SJSA1 (cell line): ENCODE measurements at regions not wholly inside any gene's neighbourhood (a gene's known extent, or its start where the extent isn't known, plus 50 kb on each side); places are given as distances from the start of the nearest gene placed in this dataset.
"Not testable (repeated sequence)": the region's sequence is repeated elsewhere in the genome, so short reads cannot be mapped to it uniquely, and the experiment has no call there.

ENCODE experiments used
- DNase-seq, 2 experiments: peaks; one replicate each; pipeline ENCODE4 v3.0.0-alpha.2; 2015 to 2020; ENCODE audit warnings: low spot score in 2 of 2, low read depth in 1 of 2
- H3K27ac ChIP-seq: fragments of 250-450 bp; sonication (Bioruptor Pico); 2 replicates; pipeline ENCODE4 v1.5.1; 2020; ENCODE audit warnings: mild to moderate bottlenecking, moderate library complexity
- H3K27me3 ChIP-seq: fragments of 250-450 bp; sonication (Bioruptor Pico); replicated peaks from 2 replicates; pipeline ENCODE4 v1.5.1; 2020; ENCODE audit warnings: mild to moderate bottlenecking, moderate library complexity
- H3K36me3 ChIP-seq: fragments of 250-450 bp; sonication (Bioruptor Pico); 2 replicates; pipeline ENCODE4 v1.5.1; 2020; ENCODE audit warnings: mild to moderate bottlenecking
- H3K4me1 ChIP-seq: fragments of 250-450 bp; sonication (Bioruptor Pico); replicated peaks from 2 replicates; pipeline ENCODE4 v1.6.1; 2021; ENCODE audit warnings: mild to moderate bottlenecking
- H3K4me3 ChIP-seq: fragments of 250-450 bp; sonication (Bioruptor Pico); 2 replicates; pipeline ENCODE4 v1.5.1; 2020; ENCODE audit warnings: mild to moderate bottlenecking
- H3K9me3 ChIP-seq: fragments of 250-450 bp; sonication (Bioruptor Pico); replicated peaks from 2 replicates; pipeline ENCODE4 v1.5.1; 2020; ENCODE audit warnings: mild to moderate bottlenecking

DNA sequence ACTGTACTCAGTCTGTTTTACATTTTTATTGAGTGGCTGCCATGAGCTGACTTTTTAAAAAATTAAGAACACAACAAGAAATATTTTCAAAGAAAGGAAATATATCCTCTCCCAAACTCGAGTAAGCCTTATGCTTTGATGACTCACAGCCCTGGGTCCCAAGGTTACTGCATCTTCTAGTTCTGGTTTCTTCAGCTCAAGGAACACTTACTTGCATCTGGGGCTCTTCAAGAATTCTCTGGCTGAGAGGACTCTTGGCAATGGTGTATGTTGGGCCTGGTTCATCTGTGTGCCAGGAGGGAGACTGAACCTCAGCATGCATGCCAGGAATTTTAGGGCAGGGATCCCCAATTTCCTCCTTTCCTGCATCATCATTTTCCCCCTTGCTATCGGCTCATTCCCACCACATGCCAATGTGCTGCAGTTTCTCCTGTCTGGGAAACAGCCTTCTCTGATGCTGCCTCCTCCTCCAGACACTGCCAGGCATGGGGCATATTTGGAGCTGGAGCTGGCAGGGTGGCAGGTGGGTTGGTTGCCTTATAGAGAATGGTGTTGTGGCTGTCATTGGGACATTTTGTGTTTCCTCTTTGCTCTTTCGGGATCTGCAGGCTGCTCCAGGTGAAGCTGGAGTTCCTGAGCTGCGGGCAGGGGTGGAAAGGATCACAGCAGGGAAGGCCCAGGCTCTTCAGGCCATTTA is 192.2 kb upstream of the HS6ST1 start:
- Histone ChIP-seq H3K4me1 (no peaks in the 10 kb centered on the region), H3K27ac (no peak overlapping the region), H3K27me3 (no peaks in the 10 kb centered on the region), H3K36me3 (no peaks in the 10 kb centered on the region), H3K9me3 (no peaks in the 10 kb centered on the region), H3K4me3 (no peak overlapping the region)
- no peak for DNase-seq

DNA sequence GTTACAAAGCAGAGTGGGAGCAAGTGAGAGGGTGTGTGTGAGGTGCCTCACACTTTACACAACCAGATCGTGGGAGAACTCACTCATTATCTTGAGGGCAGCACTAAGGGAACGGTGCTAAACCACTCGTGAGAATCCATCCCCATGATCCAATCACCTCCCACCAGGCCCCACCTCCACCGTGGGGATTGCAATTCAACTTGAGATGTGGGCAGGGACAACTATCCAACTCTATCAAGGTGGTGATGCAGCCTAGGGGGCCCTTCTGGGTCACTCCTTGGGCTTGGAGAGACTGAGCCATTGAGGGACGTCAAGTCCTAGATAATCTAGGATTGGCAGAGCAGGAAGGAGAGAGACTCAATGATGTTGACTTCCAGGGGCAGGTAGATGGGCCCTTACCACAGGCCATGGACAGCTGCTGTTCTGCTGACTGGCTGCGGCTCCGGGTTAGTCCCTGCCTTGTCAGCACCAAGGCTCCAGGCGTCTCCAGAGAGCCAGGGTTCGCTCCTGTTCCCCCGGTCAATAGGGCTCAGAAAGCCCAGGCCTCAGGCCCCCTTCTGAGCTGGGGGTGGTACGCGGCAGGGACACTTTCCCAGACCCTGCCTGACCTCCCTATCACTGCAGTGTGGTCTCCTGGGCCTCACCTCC is 193.2 kb upstream of the HS6ST1 start:
- Histone ChIP-seq H3K36me3 (no peaks in the 10 kb centered on the region), H3K4me3 (no peak overlapping the region), H3K4me1 (no peaks in the 10 kb centered on the region), H3K27ac (no peak overlapping the region), H3K27me3 (no peaks in the 10 kb centered on the region), H3K9me3 (no peaks in the 10 kb centered on the region)
- peak in 1 of 2 experiments; percentile 32 for DNase-seq

DNA sequence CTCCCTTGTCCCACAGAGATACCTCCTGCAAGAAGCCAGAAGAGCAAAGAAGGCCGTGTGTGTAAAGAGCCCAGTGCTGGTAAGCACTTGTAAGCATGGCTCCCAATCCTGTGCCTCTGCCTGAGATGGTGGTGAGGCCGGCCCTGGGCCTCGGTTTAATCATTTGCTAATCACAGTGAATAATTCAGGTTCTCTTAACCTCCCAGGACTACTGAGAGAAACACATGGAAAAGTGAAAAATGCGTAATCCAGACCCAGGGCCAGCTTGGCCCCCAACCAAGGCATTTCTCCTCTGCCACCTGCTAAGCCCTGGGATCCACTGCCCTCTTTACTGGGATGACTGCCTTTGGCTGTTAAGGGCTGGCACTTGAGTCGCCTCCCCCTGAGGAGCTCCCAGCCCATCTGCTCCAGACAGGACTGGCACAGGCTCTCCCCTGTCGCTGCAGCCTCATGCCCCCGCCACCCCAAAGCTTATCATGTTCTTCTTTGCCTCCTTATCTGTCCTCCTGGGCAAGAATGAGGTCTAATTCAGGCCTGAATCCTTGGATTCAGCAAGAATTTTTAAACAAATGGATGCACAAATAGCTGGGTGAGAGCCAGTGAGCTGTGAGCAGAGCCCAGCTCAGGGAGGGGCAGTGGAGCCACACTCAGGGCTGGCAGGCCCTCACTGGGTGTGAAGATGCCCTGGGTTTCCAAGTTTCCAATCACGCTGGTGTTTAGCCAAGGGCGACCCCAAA is 193.9 kb upstream of the HS6ST1 start:
- Histone ChIP-seq H3K4me3 (no peak overlapping the region), H3K27ac (no peak overlapping the region), H3K27me3 (no peaks in the 10 kb centered on the region), H3K4me1 (no peaks in the 10 kb centered on the region), H3K36me3 (no peaks in the 10 kb centered on the region), H3K9me3 (no peaks in the 10 kb centered on the region)
- peak in 1 of 2 experiments; percentile 35 for DNase-seq

DNA sequence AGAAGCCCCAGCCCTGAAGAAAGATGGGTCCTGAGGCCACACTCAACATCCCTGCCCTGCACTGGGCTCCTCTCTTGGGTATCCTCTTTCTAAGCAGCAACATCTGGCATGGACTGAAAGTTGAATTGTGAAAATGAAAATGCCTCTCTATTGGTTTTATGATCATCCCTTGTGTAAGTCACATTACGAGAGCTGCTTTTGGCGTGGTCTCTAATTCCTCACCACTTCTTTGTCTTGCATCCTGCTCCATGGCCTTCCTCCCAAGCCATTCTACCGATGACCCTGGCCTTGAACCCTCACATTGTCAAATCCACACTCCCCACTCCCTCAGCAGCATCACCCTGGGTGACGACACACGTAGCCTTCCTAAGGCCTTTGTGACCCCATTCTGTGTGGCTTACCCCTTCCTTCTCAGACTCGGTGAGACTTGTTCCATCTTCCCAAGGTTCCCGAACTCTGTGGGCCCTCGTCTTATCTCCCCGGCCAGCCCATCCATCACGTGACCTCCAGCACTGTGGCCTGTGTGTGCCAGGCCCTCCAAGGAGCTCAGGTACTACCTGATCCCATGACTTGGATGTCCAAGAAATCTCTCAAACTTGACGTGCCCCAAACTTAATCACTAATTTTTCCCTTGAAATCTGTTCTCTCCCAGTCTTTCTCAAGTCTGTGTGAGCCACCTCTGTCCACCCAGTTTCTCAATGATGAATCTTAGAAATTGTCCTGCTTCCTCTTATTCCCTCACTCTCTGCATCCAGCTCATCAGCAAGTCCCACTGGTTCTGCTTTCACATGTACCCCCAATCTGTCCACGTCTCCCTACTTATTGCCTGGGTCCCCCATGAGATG is 194.7 kb upstream of the HS6ST1 start:
- H3K27ac ChIP-seq = no peak overlapping the region
- peak in 1 of 2 experiments; percentile 22 for DNase-seq

DNA sequence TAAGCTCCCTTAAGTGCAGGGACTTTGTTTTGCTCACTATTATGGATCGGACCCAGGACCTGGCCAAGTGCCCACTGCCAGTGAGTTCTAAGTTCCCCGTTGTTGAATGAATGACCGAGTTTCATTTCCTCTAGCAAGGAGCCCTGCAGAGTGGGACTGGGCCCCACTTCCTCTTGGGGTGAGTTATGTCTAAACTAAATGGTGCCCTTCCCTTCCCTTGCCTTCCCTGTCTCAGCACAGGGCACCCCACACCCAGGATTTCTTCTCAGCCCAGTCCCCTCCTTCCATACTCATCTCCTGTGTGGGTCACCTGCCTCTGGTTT is 195.3 kb upstream of the HS6ST1 start:
- Histone ChIP-seq H3K9me3 (no peaks in the 10 kb centered on the region), H3K27me3 (no peaks in the 10 kb centered on the region), H3K36me3 (no peaks in the 10 kb centered on the region), H3K27ac (no peak overlapping the region), H3K4me1 (no peaks in the 10 kb centered on the region), H3K4me3 (no peak overlapping the region)
- DNase-seq = no peak

More for the DNA sequence above, 194.7 kb upstream of the HS6ST1 start:
- Histone ChIP-seq H3K27me3 (no peaks in the 10 kb centered on the region), H3K4me1 (no peaks in the 10 kb centered on the region), H3K36me3 (no peaks in the 10 kb centered on the region), H3K9me3 (no peaks in the 10 kb centered on the region), H3K4me3 (no peak overlapping the region)

DNA sequence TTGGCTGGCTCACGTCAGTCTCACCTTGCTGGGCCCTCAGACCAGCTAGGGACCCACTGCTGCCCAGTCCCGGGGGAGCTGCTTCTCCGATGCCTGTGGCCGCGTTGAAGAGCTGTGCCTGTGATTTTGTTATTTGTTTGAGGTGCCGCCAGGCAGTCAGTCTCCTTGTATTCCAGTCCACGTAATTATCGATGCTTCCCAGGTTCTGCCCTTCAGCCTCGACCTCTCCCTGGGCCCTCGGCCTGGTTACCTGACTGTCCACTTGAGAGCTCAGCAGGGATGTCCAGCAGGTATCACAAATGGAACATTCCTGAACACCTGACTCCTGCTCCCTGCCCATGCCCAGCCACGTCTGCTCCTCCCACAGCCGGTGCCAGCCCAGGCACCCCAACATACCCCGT is 195.9 kb upstream of the HS6ST1 start:
- Histone ChIP-seq H3K9me3 (no peaks in the 10 kb centered on the region), H3K36me3 (no peaks in the 10 kb centered on the region)

DNA sequence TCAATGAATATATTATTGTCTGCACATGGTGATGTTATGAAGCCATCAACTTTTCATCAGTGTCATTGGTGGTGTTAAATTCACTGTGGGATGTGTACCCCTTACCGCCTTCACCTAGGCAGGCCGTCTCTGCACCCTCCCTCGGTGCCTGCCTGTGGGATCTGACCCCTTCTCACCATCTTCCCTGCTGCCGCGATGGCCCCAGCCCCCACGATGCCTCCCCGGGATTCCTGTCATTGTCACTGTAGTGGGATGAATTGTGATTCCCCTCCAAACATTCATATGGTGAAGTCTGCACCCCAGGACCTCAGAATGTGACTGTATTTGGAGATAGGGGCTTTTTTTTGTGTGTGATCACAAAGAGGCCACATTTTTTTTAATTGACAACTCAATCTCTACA is 198.3 kb upstream of the HS6ST1 start:
- H3K4me3 ChIP-seq = no peak overlapping the region
- no peaks in the 10 kb centered on the region for H3K36me3 ChIP-seq
- no peak overlapping the region for H3K27ac ChIP-seq
- peaks cover 12% of the 10 kb centered on the region for H3K4me1 ChIP-seq
- no peak for DNase-seq
- H3K27me3 ChIP-seq = no peaks in the 10 kb centered on the region
- H3K9me3 ChIP-seq = no peaks in the 10 kb centered on the region; the same call in 1 of the 2 replicates

More for the DNA sequence above, 195.9 kb upstream of the HS6ST1 start:
- DNase-seq = no peak
- H3K27ac ChIP-seq = no peak overlapping the region
- H3K4me3 ChIP-seq = no peak overlapping the region
- no peaks in the 10 kb centered on the region for H3K4me1 ChIP-seq
- no peaks in the 10 kb centered on the region for H3K27me3 ChIP-seq

DNA sequence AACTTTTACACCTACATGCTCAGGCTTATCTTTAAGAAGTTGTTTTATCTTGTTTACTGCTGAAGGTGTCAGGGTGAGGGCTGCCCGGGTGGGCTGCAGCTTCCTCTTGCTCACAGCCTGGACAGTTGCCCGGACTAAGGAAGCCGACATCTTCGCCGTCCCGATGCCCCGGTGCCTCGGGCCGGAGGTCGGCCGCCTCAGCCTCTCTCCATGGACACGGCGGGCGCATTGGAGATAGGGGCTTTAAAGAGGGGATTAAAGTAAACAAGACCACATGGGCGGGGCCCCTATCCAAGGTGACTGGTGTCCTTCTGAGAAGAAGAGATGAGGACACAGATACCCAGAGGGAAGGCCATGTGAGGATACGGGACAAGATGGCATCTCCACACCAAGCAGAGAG is 200.4 kb upstream of the HS6ST1 start:
- not testable (repeated sequence) for DNase-seq, H3K27ac ChIP-seq, H3K9me3 ChIP-seq, H3K27me3 ChIP-seq, H3K36me3 ChIP-seq, H3K4me3 ChIP-seq
- H3K4me1 ChIP-seq = peaks cover 12% of the 10 kb centered on the region

DNA sequence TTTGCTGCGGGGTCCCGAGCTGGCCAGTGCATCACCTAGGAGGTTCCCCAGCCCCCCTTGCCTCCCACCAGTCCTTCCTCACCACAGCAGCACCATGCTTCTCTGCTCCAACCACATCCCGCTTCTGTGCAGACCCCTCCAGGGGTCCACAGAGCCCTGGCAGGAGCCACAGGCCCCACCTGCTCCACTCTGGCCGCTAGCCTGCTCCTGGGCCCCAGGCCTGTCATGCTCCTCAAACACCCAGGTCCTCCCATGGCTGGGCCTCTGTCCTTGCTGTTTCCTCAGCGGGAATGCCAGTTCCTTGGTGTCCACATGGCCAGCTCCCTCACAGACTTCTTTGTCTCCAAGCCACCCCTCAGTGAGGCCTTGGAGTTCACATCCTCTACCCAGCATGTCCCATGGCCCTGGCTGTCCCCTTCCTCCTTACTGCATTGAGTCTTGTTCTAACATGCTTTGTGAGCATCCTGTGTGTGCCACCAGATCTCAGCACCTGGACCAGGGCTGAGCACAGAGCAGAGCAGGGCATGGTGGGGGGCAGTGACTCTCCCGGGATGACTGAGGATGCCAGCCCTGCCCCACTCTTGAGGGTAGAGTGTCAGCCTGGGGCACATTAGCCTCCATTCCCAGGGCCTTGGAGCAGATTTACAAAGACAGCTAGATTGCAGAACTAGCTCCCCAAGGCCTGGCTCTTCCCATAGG is 201.0 kb upstream of the HS6ST1 start:
- H3K36me3 ChIP-seq = no peaks in the 10 kb centered on the region
- no peak overlapping the region for H3K27ac ChIP-seq
- H3K4me1 ChIP-seq = peaks cover 12% of the 10 kb centered on the region
- H3K4me3 ChIP-seq = no peak overlapping the region
- DNase-seq = no peak
- no peaks in the 10 kb centered on the region; the same call in 1 of the 2 replicates for H3K9me3 ChIP-seq
- H3K27me3 ChIP-seq = no peaks in the 10 kb centered on the region

DNA sequence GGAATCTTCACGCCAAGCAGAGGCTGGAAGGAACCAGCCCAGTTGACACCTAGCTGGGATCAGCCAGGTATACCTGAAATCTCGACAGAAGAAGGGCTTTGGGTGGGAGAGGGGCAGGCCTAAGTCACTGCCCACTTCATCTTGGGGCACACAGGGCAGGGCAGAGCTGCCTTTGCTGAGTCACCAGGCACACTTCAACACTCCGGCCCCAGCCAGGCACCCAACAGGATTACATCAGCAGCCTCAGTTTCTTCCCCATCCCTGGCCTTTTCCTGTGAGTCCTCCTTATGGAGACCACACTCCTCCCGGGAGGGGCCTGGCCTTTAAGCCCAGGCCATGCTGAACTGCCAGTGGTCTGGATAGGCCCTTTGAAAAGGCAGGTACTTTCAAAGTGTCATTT is 201.7 kb upstream of the HS6ST1 start:
- peaks cover 12% of the 10 kb centered on the region for H3K4me1 ChIP-seq
- H3K4me3 ChIP-seq = no peak overlapping the region
- H3K27ac ChIP-seq = peak overlapping the region; percentile 38; the same call in 1 of the 2 replicates
- H3K9me3 ChIP-seq = no peaks in the 10 kb centered on the region; the same call in 1 of the 2 replicates
- no peak for DNase-seq
- H3K27me3 ChIP-seq = no peaks in the 10 kb centered on the region
- no peaks in the 10 kb centered on the region for H3K36me3 ChIP-seq

DNA sequence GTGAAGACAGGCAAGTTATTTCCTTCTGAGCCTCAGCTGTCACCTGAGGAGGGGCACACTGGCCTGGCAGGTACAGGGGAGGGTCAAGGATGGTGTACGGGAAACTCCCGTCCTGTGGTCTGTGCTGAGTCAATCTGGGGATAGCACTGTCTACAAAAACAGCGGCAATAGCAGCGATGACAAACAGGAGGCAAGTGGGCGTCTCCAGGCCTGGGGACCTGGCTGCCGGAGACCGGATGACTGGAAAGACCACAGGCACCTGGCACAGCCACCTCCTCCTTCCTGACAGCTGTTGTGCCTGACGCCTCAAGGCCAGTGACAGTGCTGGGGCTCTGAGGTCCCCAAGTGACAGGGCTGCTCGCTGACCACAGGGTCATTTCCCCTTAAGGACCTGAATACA is 202.1 kb upstream of the HS6ST1 start:
- H3K27ac ChIP-seq = peak overlapping the region; percentile 38; the same call in 1 of the 2 replicates
- H3K36me3 ChIP-seq = no peaks in the 10 kb centered on the region
- H3K9me3 ChIP-seq = no peaks in the 10 kb centered on the region; the same call in 1 of the 2 replicates
- peak in 1 of 2 experiments; percentile 38 for DNase-seq
- H3K4me1 ChIP-seq = peaks cover 16% of the 10 kb centered on the region
- H3K4me3 ChIP-seq = no peak overlapping the region
- no peaks in the 10 kb centered on the region for H3K27me3 ChIP-seq

DNA sequence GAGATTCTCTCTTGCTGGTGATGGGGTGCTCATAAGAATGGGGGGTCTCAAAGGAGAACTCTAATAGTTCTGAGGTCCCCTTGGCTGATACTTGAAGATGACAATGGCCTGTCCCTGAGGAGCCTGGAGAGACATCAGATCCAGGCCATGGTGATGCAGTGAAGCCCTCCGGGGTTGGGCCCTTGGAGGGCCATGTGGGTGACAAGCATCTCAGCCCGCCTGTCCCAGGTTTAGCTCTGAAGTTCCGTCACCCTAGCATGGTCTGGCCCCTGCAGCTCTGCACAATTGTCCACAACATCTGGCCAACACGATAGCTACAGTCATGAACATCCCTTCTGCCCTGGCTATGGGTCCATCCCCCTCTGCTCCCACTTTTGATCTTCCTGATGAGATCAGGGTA is 202.8 kb upstream of the HS6ST1 start:
- no peak overlapping the region for H3K27ac ChIP-seq
- DNase-seq = no peak
- no peaks in the 10 kb centered on the region for H3K27me3 ChIP-seq
- no peaks in the 10 kb centered on the region; the same call in 1 of the 2 replicates for H3K9me3 ChIP-seq
- H3K4me3 ChIP-seq = no peak overlapping the region
- H3K4me1 ChIP-seq = peaks cover 17% of the 10 kb centered on the region
- H3K36me3 ChIP-seq = no peaks in the 10 kb centered on the region

DNA sequence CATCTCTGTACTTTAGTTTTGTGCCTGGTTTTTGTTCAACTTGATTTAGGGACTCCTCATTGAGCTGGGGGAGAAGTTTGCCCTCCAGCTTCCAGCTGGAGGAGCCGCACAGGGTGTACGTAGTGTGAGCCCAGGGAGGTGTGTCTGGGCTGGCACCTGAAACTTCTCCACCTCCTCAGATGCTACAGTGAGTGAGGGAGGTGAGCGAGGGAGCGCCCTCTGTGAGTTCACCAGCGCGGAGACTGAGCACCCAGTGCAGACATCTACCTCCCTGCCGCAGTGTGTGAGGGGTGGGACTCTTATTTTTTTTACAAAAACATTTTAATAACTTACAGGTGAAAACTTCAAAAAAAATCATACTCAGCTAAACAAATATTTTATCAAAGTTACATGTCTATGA is 204.2 kb upstream of the HS6ST1 start:
- Histone ChIP-seq H3K27me3 (no peaks in the 10 kb centered on the region), H3K36me3 (no peaks in the 10 kb centered on the region), H3K4me1 (peaks cover 17% of the 10 kb centered on the region), H3K27ac (no peak overlapping the region), H3K9me3 (no peaks in the 10 kb centered on the region; the same call in 1 of the 2 replicates), H3K4me3 (no peak overlapping the region)
- no peak for DNase-seq
